Stimulated activated naive CD8-positive, alpha-beta T cell treated with anti-CD3 and anti-CD28 coated beads, Interleukin-15, amount 100 ng/mL, for 72 hours (primary cell): ENCODE measurements at regions not wholly inside any gene's neighbourhood (a gene's known extent, or its start where the extent isn't known, plus 50 kb on each side); places are given as distances from the start of the nearest gene placed in this dataset.
"Not testable (repeated sequence)": the region's sequence is repeated elsewhere in the genome, so short reads cannot be mapped to it uniquely, and the experiment has no call there.

Source experiments
- ATAC-seq: fragments of 150-1000 bp; cut with Tn5 transposase; 2 replicates; pipeline ENCODE4 v1.10.0; 2021; ENCODE audit warnings: mild to moderate bottlenecking, moderate library complexity
- DNase-seq, 2 donors: peaks; one replicate each; pipeline ENCODE4 v3.0.0; 2021 to 2022
- H3K27ac Mint-ChIP-seq, 2 donors: one replicate each; pipeline ENCODE4 v1.8.0; 2022; ENCODE audit warnings: mild to moderate bottlenecking in 2 of 2, mixed read lengths in 2 of 2, moderate library complexity in 2 of 2
- H3K27me3 Mint-ChIP-seq: one replicate; pipeline ENCODE4 v1.8.0; 2022; ENCODE audit warnings: mixed read lengths
- H3K4me1 Mint-ChIP-seq: one replicate; pipeline ENCODE4 v1.8.0; 2022; ENCODE audit warnings: mild to moderate bottlenecking, mixed read lengths
- H3K4me3 Mint-ChIP-seq, 2 donors: one replicate each; pipeline ENCODE4 v1.8.0; 2022; ENCODE audit warnings: mild to moderate bottlenecking in 2 of 2, mixed read lengths in 2 of 2, moderate library complexity in 1 of 2
- H3K9me3 Mint-ChIP-seq, 2 donors: one replicate each; pipeline ENCODE4 v1.8.0; 2022; ENCODE audit warnings: mixed read lengths in 2 of 2

DNA sequence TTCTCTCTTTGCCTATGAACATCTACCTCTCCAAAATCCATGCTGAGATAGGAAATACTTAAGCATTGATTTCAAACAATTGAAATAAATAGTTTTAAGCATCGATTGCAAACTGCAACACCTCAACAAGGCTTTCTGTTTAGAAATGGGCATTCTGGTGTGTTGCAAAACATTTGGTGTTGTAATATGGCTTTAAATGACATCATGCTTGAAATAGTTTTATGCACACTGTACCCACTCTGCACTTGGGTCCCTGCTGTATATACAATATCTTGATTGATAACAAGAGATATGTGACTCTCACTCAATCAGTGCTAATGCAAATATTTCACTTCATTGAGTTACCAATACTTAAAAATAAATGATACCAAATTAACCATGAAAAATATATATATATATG, 964.9 kb upstream of the GRIA3 start:
- ATAC-seq: no peak
- H3K4me3 Mint-ChIP-seq: no peak overlapping the region
- no peak overlapping the region for H3K27ac Mint-ChIP-seq
- H3K27me3 Mint-ChIP-seq: no peaks in the 10 kb centered on the region
- no peaks in the 10 kb centered on the region for H3K4me1 Mint-ChIP-seq
- peaks cover 0 to 6% of the 10 kb centered on the region in 2 donors for H3K9me3 Mint-ChIP-seq
- no peak for DNase-seq

GRCh38 chrX:122219735-122220134, 964.3 kb upstream of the GRIA3 start:
- no peak overlapping the region for H3K27ac Mint-ChIP-seq
- ATAC-seq (no peak), DNase-seq (no peak)
- H3K27me3 Mint-ChIP-seq: no peaks in the 10 kb centered on the region
- no peak overlapping the region for H3K4me3 Mint-ChIP-seq
- peaks cover 0 to 10% of the 10 kb centered on the region in 2 donors for H3K9me3 Mint-ChIP-seq
- no peaks in the 10 kb centered on the region for H3K4me1 Mint-ChIP-seq

- no peak overlapping the region for H3K4me3 Mint-ChIP-seq
- peak overlapping the region in 1 of 2 donors; percentile 27 for H3K27ac Mint-ChIP-seq
- DNase-seq (no peak), ATAC-seq (no peak)
- no peaks in the 10 kb centered on the region for H3K4me1 Mint-ChIP-seq
- peaks cover 0 to 21% of the 10 kb centered on the region in 2 donors for H3K9me3 Mint-ChIP-seq
- H3K27me3 Mint-ChIP-seq: no peaks in the 10 kb centered on the region
Observed at GRCh38 chrX:122220644-122221373, 963.3 kb upstream of the GRIA3 start.

DNA sequence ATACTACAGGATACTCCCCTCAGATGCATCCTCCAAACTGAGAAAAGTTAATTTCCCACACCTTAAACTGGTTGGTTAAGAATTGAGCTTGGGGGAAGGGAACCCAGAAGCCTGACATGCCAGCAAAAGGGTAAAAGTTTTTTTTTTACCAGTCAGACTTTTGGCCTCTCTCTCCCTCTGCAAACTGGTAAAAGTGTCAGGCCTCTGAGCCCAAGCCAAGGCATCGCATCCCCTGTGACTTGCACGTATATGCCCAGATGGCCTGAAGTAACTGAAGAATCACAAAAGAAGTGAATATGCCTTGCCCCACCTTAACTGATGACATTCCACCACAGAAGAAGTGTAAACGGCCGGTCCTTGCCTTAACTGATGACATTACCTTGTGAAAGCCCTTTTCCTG, 962.3 kb upstream of the GRIA3 start:
- DNase-seq, H3K4me1 Mint-ChIP-seq, H3K27ac Mint-ChIP-seq, H3K27me3 Mint-ChIP-seq, H3K4me3 Mint-ChIP-seq, ATAC-seq: not testable (repeated sequence)
- H3K9me3 Mint-ChIP-seq: peaks cover 0 to 22% of the 10 kb centered on the region in 2 donors

DNA sequence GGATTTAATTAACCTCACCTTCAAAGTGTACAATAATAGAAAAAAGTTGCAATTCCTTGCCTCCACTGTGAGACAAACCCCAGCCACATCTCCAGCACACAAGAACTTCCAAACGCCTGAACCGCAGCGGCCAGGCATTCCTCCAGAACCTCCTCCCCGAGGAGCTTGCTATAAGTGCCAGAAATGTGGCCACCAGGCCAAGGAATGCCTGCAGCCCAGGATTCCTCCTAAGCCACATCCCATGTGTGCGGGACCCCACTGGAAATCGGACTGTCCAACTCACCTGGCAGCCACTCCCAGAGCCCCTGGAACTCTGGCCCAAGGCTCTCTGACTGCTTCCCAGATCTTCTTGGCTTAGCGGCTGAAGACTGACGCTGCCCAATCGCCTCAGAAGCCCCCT, 959.9 kb upstream of the GRIA3 start:
- not testable (repeated sequence) for H3K27ac Mint-ChIP-seq, ATAC-seq, H3K4me3 Mint-ChIP-seq, H3K4me1 Mint-ChIP-seq, H3K27me3 Mint-ChIP-seq, DNase-seq
- peaks cover 0 to 22% of the 10 kb centered on the region in 2 donors for H3K9me3 Mint-ChIP-seq

GRCh38 chrX:122238801-122239200, 945.3 kb upstream of the GRIA3 start:
- no peaks in the 10 kb centered on the region for H3K27me3 Mint-ChIP-seq
- H3K4me1 Mint-ChIP-seq: no peaks in the 10 kb centered on the region
- peaks cover 0 to 6% of the 10 kb centered on the region in 2 donors for H3K9me3 Mint-ChIP-seq
- no peak overlapping the region for H3K27ac Mint-ChIP-seq
- H3K4me3 Mint-ChIP-seq: no peak overlapping the region
- DNase-seq (no peak), ATAC-seq (no peak)

DNA sequence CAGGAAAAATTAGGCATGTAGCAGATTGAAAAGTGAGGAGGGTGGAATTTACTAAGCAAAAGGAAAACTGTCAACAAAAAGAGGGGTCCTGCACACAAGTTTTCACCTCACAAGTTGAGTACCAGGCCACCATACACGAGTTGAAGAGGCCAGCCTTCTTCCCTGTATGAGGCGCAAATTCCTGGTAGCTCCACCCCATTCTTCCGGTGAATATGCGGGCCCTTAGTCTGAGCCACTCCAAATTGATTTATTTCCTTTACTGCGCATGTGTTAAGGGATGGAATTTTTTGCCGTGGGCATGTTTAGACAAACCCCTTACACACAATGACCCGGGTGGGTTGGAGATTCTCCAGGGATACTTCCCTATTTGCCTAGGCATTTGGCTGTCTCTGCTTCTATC, 942.1 kb upstream of the GRIA3 start:
- H3K4me3 Mint-ChIP-seq: no peak overlapping the region
- DNase-seq: no peak
- no peaks in the 10 kb centered on the region for H3K27me3 Mint-ChIP-seq
- no peaks in the 10 kb centered on the region for H3K9me3 Mint-ChIP-seq
- ATAC-seq: no peak
- H3K27ac Mint-ChIP-seq: no peak overlapping the region
- no peaks in the 10 kb centered on the region for H3K4me1 Mint-ChIP-seq

DNA sequence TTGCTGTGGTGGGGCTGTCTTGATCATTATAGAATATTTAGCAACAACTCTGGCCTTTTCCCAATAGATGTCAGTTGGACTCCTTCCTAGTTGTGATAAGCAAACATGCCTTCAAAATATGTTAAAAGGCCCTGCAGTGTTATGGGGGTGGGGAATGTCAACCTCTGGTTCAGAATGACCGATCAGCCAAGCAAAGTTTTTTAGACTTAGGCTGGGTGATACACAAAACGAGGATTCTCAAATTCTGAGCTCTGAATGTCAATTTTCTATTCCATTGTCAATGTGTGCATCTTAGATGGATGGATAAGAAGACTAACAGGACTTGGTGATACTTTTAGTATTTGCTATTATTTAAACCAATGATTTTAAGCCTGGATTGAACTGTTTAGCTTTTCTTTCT, 940.0 kb upstream of the GRIA3 start:
- Mint-ChIP-seq H3K4me1 (no peaks in the 10 kb centered on the region), H3K9me3 (no peaks in the 10 kb centered on the region), H3K27me3 (no peaks in the 10 kb centered on the region), H3K27ac (no peak overlapping the region), H3K4me3 (no peak overlapping the region)
- DNase-seq (no peak), ATAC-seq (no peak)

DNA sequence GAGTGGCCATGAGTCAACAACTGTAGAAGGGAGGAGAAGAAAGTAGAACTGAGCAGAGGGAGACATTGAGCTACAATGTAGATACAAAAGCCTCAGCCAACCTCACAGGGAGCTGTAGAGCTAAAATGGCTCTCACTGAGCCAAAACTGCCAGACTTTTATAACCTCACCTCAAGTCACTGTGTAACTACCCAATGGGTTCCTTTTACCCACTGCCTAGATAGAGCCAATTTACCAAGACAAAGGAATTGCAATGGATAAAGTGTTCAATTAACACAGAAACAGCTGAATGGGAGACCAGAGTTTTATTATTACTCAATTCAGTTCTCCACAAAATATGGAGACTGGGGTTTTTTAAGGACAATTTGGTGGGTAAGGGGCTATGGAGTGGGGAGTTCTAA, 938.9 kb upstream of the GRIA3 start:
- DNase-seq: no peak
- H3K27me3 Mint-ChIP-seq: no peaks in the 10 kb centered on the region
- H3K4me1 Mint-ChIP-seq: no peaks in the 10 kb centered on the region
- no peak overlapping the region for H3K27ac Mint-ChIP-seq
- ATAC-seq: no peak
- H3K9me3 Mint-ChIP-seq: no peaks in the 10 kb centered on the region
- H3K4me3 Mint-ChIP-seq: no peak overlapping the region

DNA sequence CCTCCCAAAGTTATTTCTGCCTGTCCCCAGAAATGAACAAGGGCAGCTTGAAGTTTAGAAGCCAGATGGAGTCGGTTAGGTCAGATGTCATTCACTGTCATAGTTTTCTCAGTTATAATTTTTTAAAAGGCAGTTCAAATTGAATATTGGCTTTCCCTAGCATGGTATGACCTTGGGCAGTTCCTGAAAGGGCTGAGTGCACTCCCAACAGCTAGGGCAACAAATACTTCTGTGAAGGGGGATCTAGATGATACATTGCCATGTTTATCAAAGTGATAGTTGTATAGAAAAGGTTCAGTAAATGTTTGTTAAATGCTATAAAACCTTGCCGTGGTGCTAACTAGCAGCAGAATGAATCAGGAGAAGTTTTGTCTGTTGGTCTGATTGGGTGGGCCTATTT, 938.1 kb upstream of the GRIA3 start:
- H3K27ac Mint-ChIP-seq: no peak overlapping the region
- no peaks in the 10 kb centered on the region for H3K27me3 Mint-ChIP-seq
- no peaks in the 10 kb centered on the region for H3K4me1 Mint-ChIP-seq
- H3K9me3 Mint-ChIP-seq: no peaks in the 10 kb centered on the region
- H3K4me3 Mint-ChIP-seq: no peak overlapping the region
- ATAC-seq (no peak), DNase-seq (no peak)

DNA sequence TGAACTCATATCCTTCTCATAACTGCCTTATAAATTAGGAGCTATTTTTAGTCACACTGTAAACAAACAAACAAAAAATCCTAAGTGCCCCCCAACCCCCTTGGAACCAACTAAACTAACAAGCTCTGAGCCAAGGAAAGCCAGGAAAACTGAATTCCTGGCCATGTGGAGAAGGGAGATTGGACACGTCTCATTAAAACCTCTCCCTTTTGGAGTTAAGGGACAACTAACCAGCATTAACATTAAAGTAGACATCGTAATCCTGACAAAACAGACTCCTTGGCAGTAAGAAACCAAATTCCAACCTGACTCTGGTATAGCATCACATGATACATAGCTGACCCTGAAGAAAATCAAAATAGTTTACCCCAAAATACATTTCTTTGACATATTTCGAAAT, 937.1 kb upstream of the GRIA3 start:
- H3K27ac Mint-ChIP-seq: no peak overlapping the region
- H3K4me3 Mint-ChIP-seq: no peak overlapping the region
- no peaks in the 10 kb centered on the region for H3K9me3 Mint-ChIP-seq
- ATAC-seq (no peak), DNase-seq (no peak)
- H3K27me3 Mint-ChIP-seq: no peaks in the 10 kb centered on the region
- no peaks in the 10 kb centered on the region for H3K4me1 Mint-ChIP-seq

DNA sequence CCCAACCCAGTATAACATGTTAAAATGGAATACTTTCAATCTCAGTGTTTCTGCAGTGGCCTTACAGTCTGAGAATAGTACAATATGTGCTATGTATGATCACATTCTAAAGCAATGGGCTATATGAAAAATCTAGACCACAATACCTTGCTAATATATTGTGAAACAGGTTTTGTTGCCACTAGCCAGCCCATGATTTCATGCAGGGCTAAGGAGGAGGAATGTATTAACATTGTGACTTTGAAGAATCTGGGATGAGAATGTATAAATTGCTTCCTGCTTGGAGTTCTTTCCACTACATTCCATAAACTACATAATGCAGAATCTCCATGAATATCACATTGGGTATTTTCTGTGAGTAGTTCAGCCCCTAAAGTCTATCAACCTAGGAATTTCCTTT, 935.4 kb upstream of the GRIA3 start:
- Mint-ChIP-seq H3K4me3 (no peak overlapping the region), H3K9me3 (no peaks in the 10 kb centered on the region), H3K27ac (no peak overlapping the region), H3K27me3 (no peaks in the 10 kb centered on the region), H3K4me1 (no peaks in the 10 kb centered on the region)
- ATAC-seq (no peak), DNase-seq (no peak)

- Mint-ChIP-seq H3K27ac (no peak overlapping the region), H3K27me3 (no peaks in the 10 kb centered on the region), H3K4me3 (no peak overlapping the region), H3K4me1 (no peaks in the 10 kb centered on the region), H3K9me3 (no peaks in the 10 kb centered on the region)
- no peak for ATAC-seq
- DNase-seq: no peak
Observed at GRCh38 chrX:122252454-122252853, 931.6 kb upstream of the GRIA3 start.

DNA sequence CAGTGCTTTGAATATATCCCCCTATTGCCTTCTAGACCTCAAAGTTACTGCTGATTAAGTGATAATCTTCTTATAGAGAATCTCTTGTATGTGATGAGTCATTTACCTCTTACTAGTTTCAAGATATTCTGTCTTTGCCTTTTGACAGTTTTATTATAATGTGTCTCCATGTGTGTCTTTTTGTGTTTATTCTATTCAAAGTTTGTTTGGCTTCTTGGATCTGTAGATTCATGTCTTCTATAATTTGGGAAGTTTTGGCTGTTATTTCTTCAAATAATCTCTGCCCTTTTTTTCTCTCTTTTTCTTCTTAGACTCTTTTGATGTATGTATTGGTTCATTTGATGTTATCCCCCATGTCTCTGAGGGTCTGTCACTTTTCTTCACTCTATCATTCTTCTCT, 915.7 kb upstream of the GRIA3 start:
- H3K27ac Mint-ChIP-seq: no peak overlapping the region
- no peaks in the 10 kb centered on the region for H3K4me1 Mint-ChIP-seq
- no peaks in the 10 kb centered on the region for H3K27me3 Mint-ChIP-seq

DNA sequence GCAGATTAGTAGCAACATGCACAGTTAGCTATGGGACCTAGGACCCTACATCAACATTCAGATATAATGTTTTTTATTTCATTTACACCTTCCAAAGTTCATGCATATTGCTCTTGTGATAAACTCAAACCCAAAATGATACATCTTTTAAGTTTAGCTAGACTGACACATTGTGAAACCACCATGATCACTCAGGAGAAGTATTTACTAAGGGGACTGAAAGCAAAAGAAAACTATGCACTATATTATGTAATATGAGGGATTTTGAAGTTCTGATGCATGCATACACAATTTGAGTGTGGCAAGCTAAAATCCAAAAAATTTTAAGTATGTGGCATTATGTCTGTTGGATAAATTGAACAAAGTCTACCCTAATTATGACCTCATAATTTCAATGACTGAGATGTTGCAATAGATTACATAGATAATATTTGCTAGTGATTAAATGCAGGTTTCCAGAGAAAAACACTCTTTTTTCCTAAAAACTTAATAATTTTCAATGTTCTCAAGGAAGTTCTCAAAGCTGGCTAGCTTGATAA, 914.8 kb upstream of the GRIA3 start:
- no peaks in the 10 kb centered on the region for H3K4me1 Mint-ChIP-seq

More for the DNA sequence above, 915.7 kb upstream of the GRIA3 start:
- Mint-ChIP-seq H3K9me3 (peaks cover 7 to 9% of the 10 kb centered on the region in 2 donors), H3K4me3 (no peak overlapping the region)
- DNase-seq: no peak
- no peak for ATAC-seq

DNA sequence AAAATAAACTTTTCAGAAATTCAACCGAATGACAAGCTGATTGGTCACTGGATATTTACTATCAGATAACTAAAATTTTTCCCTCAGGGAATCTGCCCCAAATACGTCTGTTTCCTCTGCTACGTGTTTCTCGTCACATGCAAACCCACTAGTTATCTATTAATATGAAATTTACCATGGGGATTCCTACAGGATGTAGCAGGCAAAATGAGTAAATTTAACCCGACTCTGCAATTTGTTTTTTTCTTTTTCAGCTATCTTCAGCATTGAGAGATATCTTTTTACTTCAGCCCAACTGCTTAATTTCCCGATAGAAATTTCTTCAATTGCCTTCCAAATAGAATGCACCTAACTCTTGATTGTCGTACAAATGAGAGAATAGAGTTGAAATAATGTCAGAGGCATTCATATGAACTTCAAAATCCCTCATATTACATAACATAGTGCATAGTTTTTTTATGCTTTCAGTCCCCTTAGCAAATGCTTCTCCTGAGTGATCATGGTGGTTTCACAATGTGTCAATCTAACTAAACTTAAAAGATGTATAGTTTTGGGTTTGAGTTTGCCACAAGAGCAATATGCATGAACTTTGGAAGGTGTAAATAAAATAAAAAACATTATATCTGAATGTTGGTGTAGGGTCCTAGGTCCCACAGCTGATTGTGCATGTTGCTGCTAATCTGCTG, 913.1 kb upstream of the GRIA3 start:
- peaks cover 7 to 9% of the 10 kb centered on the region in 2 donors for H3K9me3 Mint-ChIP-seq
- DNase-seq (no peak), ATAC-seq (no peak)
- H3K27ac Mint-ChIP-seq: no peak overlapping the region
- no peaks in the 10 kb centered on the region for H3K4me1 Mint-ChIP-seq
- H3K4me3 Mint-ChIP-seq: no peak overlapping the region
- H3K27me3 Mint-ChIP-seq: no peaks in the 10 kb centered on the region

More for the DNA sequence above, 914.8 kb upstream of the GRIA3 start:
- Mint-ChIP-seq H3K4me3 (no peak overlapping the region), H3K27ac (no peak overlapping the region), H3K9me3 (peaks cover 7 to 9% of the 10 kb centered on the region in 2 donors), H3K27me3 (no peaks in the 10 kb centered on the region)
- no peak for ATAC-seq
- no peak for DNase-seq
